Suprapubic skin (tissue), 4 donors: ENCODE measurements at regions not wholly inside any gene's neighbourhood (a gene's known extent, or its start where the extent isn't known, plus 50 kb on each side); places are given as distances from the start of the nearest gene placed in this dataset.

ENCODE experiments used
- DNase-seq, 2 donors: peaks; one replicate each; pipeline ENCODE4 v3.0.0-alpha.2; 2019; ENCODE audit warnings: low spot score in 2 of 2
- H3K27ac ChIP-seq: fragments of 200-600 bp; sonication (generic); one replicate; pipeline ENCODE4 v1.5.1; 2019
- H3K27me3 ChIP-seq: fragments of 200-600 bp; sonication (generic); one replicate; pipeline ENCODE4 v1.5.1; 2019
- H3K36me3 ChIP-seq: fragments of 200-600 bp; sonication (generic); one replicate; pipeline ENCODE4 v1.5.1; 2019
- H3K4me1 ChIP-seq: fragments of 200-600 bp; sonication (generic); one replicate; pipeline ENCODE4 v1.5.1; 2019
- H3K4me3 ChIP-seq: fragments of 200-600 bp; sonication (generic); one replicate; pipeline ENCODE4 v1.5.1; 2019; ENCODE audit warnings: mild to moderate bottlenecking
- H3K9me3 ChIP-seq: fragments of 200-600 bp; sonication (generic); one replicate; pipeline ENCODE4 v1.5.1; 2019
- EP300 ChIP-seq: sonication (generic); formaldehyde crosslinking; IDR thresholded peaks from one replicate; pipeline ENCODE4 v1.6.1; 2017; ENCODE audit warnings: antibody characterized with exemption
- POLR2A ChIP-seq, 2 donors: fragments of 450-650 bp; IDR thresholded peaks; one replicate each; pipeline ENCODE4 v1.6.1; 2017; ENCODE audit warnings: antibody characterized with exemption in 2 of 2, mild to moderate bottlenecking in 2 of 2, moderate library complexity in 2 of 2
- POLR2AphosphoS5 ChIP-seq, 3 donors: sonication (generic); formaldehyde crosslinking; IDR thresholded peaks; one replicate each; pipeline ENCODE4 v1.6.1; 2017; ENCODE audit warnings: antibody characterized with exemption in 3 of 3
- WGBS: methylation state at CpG from one replicate; pipeline ENCODE4 v1.1.5; 2018; 5-methylcytosine and 5-hydroxymethylcytosine counted together
- TF ChIP-seq, protein P1 (sequence below), 2 donors: fragments of 200-600 bp in 1 of 2; fragments of 450-650 bp in 1 of 2; sonication (generic) in 1 of 2; IDR thresholded peaks; one replicate each; pipeline ENCODE4 v1.5.1; 2016 to 2019; ENCODE audit warnings: antibody characterized with exemption in 2 of 2, mild to moderate bottlenecking in 1 of 2, moderate library complexity in 1 of 2

GRCh38 chr9:16025627-16026026, 472.8 kb downstream of the CCDC171 start:
- no peak overlapping the region for H3K27ac ChIP-seq
- no peaks in the 10 kb centered on the region for H3K36me3 ChIP-seq
- no peak for DNase-seq
- 88% methylated on average over 2 of the region's 2 CpGs for WGBS
- H3K27me3 ChIP-seq, result no peaks in the 10 kb centered on the region
- no peaks in the 10 kb centered on the region for H3K9me3 ChIP-seq
- no peaks in the 10 kb centered on the region for H3K4me1 ChIP-seq
- TF ChIP-seq POLR2AphosphoS5 (IDR thresholded peaks at IDR 0.05), result no peak
- TF ChIP-seq EP300, result no peak
- TF ChIP-seq, protein P1, sequence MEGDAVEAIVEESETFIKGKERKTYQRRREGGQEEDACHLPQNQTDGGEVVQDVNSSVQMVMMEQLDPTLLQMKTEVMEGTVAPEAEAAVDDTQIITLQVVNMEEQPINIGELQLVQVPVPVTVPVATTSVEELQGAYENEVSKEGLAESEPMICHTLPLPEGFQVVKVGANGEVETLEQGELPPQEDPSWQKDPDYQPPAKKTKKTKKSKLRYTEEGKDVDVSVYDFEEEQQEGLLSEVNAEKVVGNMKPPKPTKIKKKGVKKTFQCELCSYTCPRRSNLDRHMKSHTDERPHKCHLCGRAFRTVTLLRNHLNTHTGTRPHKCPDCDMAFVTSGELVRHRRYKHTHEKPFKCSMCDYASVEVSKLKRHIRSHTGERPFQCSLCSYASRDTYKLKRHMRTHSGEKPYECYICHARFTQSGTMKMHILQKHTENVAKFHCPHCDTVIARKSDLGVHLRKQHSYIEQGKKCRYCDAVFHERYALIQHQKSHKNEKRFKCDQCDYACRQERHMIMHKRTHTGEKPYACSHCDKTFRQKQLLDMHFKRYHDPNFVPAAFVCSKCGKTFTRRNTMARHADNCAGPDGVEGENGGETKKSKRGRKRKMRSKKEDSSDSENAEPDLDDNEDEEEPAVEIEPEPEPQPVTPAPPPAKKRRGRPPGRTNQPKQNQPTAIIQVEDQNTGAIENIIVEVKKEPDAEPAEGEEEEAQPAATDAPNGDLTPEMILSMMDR (IDR thresholded peaks at IDR 0.05), result no peak
- no peak for TF ChIP-seq POLR2A (IDR thresholded peaks at IDR 0.05)
- no peak overlapping the region for H3K4me3 ChIP-seq

DNA sequence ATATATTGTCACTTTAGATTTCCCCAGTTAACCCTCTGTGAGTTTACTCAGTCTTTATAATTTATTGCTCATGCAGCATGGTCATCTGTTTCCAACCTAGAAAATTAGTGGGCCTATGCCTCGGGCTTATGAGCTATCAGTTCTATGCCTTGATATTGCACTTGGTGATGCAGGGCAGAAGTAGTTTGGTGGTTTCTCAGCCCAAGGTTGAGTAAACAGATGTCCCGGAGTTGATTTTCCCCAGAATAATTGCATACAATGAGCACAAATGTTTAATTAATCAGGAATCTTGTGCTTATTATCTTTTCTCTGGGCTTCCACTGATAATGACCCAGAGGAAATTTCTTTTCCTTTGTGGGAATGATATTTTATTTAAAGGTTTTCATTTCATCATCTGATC, 474.0 kb downstream of the CCDC171 start:
- no peaks in the 10 kb centered on the region for H3K36me3 ChIP-seq
- no peak for TF ChIP-seq POLR2A (IDR thresholded peaks at IDR 0.05)
- TF ChIP-seq POLR2AphosphoS5 (IDR thresholded peaks at IDR 0.05), result no peak
- TF ChIP-seq, protein P1 (IDR thresholded peaks at IDR 0.05), result no peak
- no peak for TF ChIP-seq EP300
- 90% methylated on average over 2 of the region's 2 CpGs for WGBS
- no peak overlapping the region for H3K27ac ChIP-seq
- H3K9me3 ChIP-seq, result no peaks in the 10 kb centered on the region
- H3K4me1 ChIP-seq, result no peaks in the 10 kb centered on the region
- DNase-seq, result no peak
- no peaks in the 10 kb centered on the region for H3K27me3 ChIP-seq
- H3K4me3 ChIP-seq, result no peak overlapping the region

DNA sequence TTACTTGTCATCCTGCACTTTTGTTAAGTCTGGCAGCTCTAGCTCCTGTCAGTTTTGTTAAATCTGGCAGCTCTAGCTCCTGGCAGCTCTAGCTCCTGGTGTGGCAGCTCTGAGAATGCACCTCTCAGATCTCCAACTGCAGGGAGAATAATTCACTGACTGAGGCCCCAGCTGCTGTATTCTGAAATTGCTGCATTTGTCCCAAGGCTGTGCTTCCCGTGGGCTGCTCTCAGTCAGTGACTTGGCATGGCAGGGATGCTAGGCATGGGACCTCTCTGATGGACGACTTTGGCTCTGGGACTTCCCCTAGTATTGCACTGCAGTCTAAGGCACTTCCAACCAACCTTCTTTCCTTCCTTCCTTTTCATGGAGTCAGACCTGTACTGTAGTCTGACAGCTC, 475.7 kb downstream of the CCDC171 start:
- DNase-seq, result no peak
- H3K4me1 ChIP-seq, result no peaks in the 10 kb centered on the region
- H3K27ac ChIP-seq, result no peak overlapping the region
- no peaks in the 10 kb centered on the region for H3K9me3 ChIP-seq
- no peak for TF ChIP-seq POLR2AphosphoS5 (IDR thresholded peaks at IDR 0.05)
- TF ChIP-seq, protein P1 (IDR thresholded peaks at IDR 0.05), result no peak
- TF ChIP-seq POLR2A (IDR thresholded peaks at IDR 0.05), result no peak
- TF ChIP-seq EP300, result no peak
- 26% methylated on average over 2 of the region's 2 CpGs for WGBS
- H3K4me3 ChIP-seq, result no peak overlapping the region
- H3K36me3 ChIP-seq, result no peaks in the 10 kb centered on the region
- H3K27me3 ChIP-seq, result peaks cover 2% of the 10 kb centered on the region

- no peaks in the 10 kb centered on the region for H3K4me1 ChIP-seq
- 78% methylated on average over 7 of the region's 7 CpGs for WGBS
- H3K36me3 ChIP-seq, result no peaks in the 10 kb centered on the region
- H3K27ac ChIP-seq, result no peak overlapping the region
- H3K4me3 ChIP-seq, result no peak overlapping the region
- peaks cover 2% of the 10 kb centered on the region for H3K27me3 ChIP-seq
- no peak for DNase-seq
- H3K9me3 ChIP-seq, result no peaks in the 10 kb centered on the region
- TF ChIP-seq, protein P1 (IDR thresholded peaks at IDR 0.05), result no peak
- TF ChIP-seq POLR2A (IDR thresholded peaks at IDR 0.05) (no peak), POLR2AphosphoS5 (IDR thresholded peaks at IDR 0.05) (no peak), EP300 (no peak)
These were observed 476.3 kb downstream of the CCDC171 start for GRCh38 chr9:16029046-16029615.

DNA sequence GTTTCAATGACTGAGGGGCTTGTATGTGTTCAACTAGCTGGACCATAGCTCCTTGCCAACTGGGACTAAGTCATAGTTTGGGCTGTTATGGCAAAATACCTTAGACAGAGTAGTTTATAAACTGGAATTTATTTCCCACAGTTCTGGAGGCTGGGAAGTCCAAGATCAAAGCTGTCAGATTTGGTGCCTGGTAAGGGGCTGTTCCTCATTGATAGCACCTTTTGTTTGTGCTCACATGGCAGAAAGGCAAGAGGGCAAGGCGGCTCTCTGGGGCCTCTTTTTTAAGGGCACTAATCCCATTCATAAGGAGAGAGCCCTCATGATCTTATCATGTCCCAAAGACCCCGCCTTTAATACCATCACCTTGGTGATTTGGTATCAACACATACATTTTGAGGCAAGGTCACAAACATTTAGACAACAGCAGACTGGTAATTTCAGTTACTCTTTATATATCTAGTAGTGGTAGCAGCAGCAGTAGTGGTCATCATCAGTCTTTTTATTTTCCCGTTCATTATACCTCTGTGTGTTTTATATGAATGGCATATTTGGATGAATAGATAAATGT, 477.0 kb downstream of the CCDC171 start:
- Histone ChIP-seq H3K27me3 (peaks cover 2% of the 10 kb centered on the region), H3K4me3 (no peak overlapping the region), H3K36me3 (no peaks in the 10 kb centered on the region), H3K9me3 (no peaks in the 10 kb centered on the region), H3K4me1 (no peaks in the 10 kb centered on the region), H3K27ac (no peak overlapping the region)
- TF ChIP-seq, protein P1 (IDR thresholded peaks at IDR 0.05), result no peak
- no peak for TF ChIP-seq POLR2A (IDR thresholded peaks at IDR 0.05)
- TF ChIP-seq POLR2AphosphoS5 (IDR thresholded peaks at IDR 0.05), result no peak
- TF ChIP-seq EP300, result no peak
- 92% methylated on average over 3 of the region's 3 CpGs for WGBS
- DNase-seq, result no peak
